GM12874 (cell line): ENCODE measurements at regions not wholly inside any gene's neighbourhood (a gene's known extent, or its start where the extent isn't known, plus 50 kb on each side); places are given as distances from the start of the nearest gene placed in this dataset.

Experiments used
- CTCF ChIP-seq: IDR thresholded peaks from 2 replicates; pipeline ENCODE4 v1.5.1; 2011; ENCODE audit warnings: low read depth, mild to moderate bottlenecking, control low read depth, low read length, moderate library complexity; ENCODE audit not compliant: insufficient read depth

GRCh38 chr6:97405818-97406409, 122.9 kb upstream of the MMS22L start:
- TF ChIP-seq CTCF, result no peak

DNA sequence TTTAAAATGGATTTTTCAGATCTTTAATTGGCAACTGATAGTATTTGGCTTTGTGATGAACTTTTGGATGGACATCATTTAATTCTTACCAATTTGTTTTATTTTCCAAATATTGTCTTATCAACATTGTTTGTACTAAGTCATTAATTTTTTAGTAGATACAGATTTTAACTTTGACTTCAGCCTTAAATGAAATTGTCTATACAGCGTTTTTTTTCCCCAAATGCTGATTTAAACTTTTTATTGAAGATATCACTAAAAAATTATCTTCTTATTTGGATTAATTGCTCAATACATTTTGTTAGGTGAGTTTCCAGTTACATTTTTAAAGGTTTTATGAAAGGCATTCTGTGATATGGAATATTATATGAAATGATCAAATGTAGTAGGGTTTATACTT, 123.6 kb upstream of the MMS22L start:
- TF ChIP-seq CTCF, result no peak

GRCh38 chr6:97411610-97412009, 128.6 kb upstream of the MMS22L start:
- no peak for TF ChIP-seq CTCF

DNA sequence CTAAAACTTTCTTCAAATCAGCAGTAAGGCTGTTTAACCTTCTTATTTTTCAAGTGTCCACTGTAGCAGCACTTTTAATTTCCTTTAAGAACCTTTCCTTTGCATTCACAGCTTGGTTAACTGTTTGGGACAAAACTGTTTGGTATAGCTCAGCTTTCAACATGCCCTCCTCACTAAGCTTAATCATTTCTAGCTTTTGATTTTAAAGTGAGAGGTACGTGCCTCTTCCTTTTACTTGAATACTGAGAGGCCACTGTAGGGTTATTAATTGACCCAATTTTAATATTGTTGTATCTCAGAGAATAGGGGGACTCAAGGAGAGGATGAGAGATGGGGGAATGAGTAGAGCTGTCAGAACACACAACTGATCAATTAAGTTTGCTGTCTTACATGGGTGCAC, 129.5 kb upstream of the MMS22L start:
- TF ChIP-seq CTCF, result no peak

- TF ChIP-seq CTCF, result no peak
Measured at GRCh38 chr6:97422171-97422570, 139.2 kb upstream of the MMS22L start.

- no peak for TF ChIP-seq CTCF
Measured at GRCh38 chr6:97423190-97423589, 140.2 kb upstream of the MMS22L start.

GRCh38 chr6:97427648-97428047, 144.6 kb upstream of the MMS22L start:
- TF ChIP-seq CTCF, result no peak

DNA sequence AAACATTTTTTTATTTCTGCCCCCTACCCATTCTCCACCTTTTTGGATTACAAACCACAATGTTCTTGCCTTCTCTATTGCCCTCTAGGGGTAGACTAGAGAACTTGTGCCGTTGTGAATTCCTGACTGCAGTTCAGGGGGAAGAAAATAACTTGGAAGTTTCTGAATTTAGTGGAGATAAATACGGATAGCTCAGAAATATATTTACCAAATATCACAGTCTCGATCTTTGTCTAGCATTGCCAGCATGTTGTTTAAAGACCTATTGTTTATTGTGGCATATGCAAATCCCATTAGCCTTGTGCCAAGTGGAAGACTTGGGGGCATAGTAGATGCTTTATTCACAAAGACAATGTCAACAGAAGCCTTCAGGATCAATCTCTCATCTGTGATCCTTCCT, 154.1 kb upstream of the MMS22L start:
- TF ChIP-seq CTCF, result peak; percentile 62
